ENCODE measurements at regions not wholly inside any gene's neighbourhood (a gene's known extent, or its start where the extent isn't known, plus 50 kb on each side); places are given as distances from the start of the nearest gene placed in this dataset.

- no peak for TF ChIP-seq EP300 (IDR thresholded peaks at IDR 0.05)
- no peak for TF ChIP-seq CTCF (IDR thresholded peaks at IDR 0.05)
- TF ChIP-seq POLR2AphosphoS5 (IDR thresholded peaks at IDR 0.05) = no peak
- no peak for TF ChIP-seq POLR2A (IDR thresholded peaks at IDR 0.05)
These were observed 141.1 kb upstream of the KIT start for GRCh38 chr4:54516556-54517215.

Measured in upper lobe of left lung (tissue), 4 donors.